ENCODE measurements at regions not wholly inside any gene's neighbourhood (a gene's known extent, or its start where the extent isn't known, plus 50 kb on each side); places are given as distances from the start of the nearest gene placed in this dataset.

DNA sequence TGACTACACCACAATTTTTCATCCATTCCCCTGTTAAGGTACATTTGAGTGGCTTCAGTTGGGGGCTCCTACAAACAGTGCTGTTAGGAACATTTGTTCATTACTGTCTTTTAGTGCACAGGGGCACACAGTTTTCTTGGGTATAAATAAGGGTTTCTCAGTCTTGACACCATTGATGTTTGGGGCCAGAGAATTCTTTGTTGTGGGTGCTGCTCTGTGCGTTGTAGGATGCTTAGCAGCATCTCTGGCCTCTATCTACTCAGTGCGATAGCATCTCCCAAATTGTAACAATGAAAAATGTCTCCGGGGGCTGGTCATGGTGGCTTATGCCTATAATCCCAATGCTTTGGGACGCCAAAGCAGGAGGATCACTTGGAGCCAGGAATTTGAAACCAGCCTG lies 153.0 kb upstream of the MYL2 start (continued):
- TF ChIP-seq ZNF462 (CRISPR knock-in tag; IDR thresholded peaks at IDR 0.05): no peak
- TF ChIP-seq EZH2phosphoT487 (IDR thresholded peaks at IDR 0.05; ENCODE audit: unreplicated experiment): no peak
- no peak for TF ChIP-seq ETS1 (IDR thresholded peaks at IDR 0.05)
- TF ChIP-seq ZNF114 (CRISPR knock-in tag; IDR thresholded peaks at IDR 0.05): no peak
- no peak for TF ChIP-seq CREB1 (CRISPR knock-in tag; IDR thresholded peaks at IDR 0.05; ENCODE audit: low read depth)

- Histone ChIP-seq H3K4me3 (no peak overlapping the region), H3K36me3 (ENCODE audit: insufficient read depth) (no peaks in the 10 kb centered on the region), H3K4me1 (ENCODE audit: insufficient read depth) (peaks cover 10% of the 10 kb centered on the region), H3K27ac (ENCODE audit: low read depth) (no peak overlapping the region), H2AFZ (no peak overlapping the region), H3K27me3 (ENCODE audit: insufficient read depth) (no peaks in the 10 kb centered on the region), H3K9me2 (ENCODE audit: insufficient read depth) (no peaks in the 10 kb centered on the region), H4K20me1 (replicated peaks; ENCODE audit: insufficient read depth) (peaks cover 10% of the 10 kb centered on the region), H3F3A (replicated peaks; ENCODE audit: low read depth) (0 out of 2 replicates have a peak, but pooled peaks cover 6% of the 10 kb centered on the region), H3K4me2 (no peak overlapping the region), H3K79me2 (replicated peaks; ENCODE audit: insufficient read depth) (peaks cover 19% of the 10 kb centered on the region)
- peaks cover 6% of the 10 kb centered on the region for H3K27me3 Mint-ChIP-seq (ENCODE audit: insufficient read depth, low read depth, poor library complexity)
- ATAC-seq: peak; percentile 80
- H3K36me3 Mint-ChIP-seq (ENCODE audit: low read depth): no peaks in the 10 kb centered on the region
- H3K4me1 Mint-ChIP-seq: peaks cover 37% of the 10 kb centered on the region
- peak overlapping the region; percentile 57 for H3K27ac Mint-ChIP-seq
- no peaks in the 10 kb centered on the region for H3K9me3 Mint-ChIP-seq
- peak; percentile 44 for DNase-seq (ENCODE audit: low spot score)
- H3K4me3 Mint-ChIP-seq: no peak overlapping the region
- TF ChIP-seq ETS1 (IDR thresholded peaks at IDR 0.05): no peak
- TF ChIP-seq, protein P1, sequence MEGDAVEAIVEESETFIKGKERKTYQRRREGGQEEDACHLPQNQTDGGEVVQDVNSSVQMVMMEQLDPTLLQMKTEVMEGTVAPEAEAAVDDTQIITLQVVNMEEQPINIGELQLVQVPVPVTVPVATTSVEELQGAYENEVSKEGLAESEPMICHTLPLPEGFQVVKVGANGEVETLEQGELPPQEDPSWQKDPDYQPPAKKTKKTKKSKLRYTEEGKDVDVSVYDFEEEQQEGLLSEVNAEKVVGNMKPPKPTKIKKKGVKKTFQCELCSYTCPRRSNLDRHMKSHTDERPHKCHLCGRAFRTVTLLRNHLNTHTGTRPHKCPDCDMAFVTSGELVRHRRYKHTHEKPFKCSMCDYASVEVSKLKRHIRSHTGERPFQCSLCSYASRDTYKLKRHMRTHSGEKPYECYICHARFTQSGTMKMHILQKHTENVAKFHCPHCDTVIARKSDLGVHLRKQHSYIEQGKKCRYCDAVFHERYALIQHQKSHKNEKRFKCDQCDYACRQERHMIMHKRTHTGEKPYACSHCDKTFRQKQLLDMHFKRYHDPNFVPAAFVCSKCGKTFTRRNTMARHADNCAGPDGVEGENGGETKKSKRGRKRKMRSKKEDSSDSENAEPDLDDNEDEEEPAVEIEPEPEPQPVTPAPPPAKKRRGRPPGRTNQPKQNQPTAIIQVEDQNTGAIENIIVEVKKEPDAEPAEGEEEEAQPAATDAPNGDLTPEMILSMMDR (conservative IDR thresholded peaks at IDR 0.05; ENCODE audit: low read depth in 2 of 2): no peak
- TF ChIP-seq NANOG (IDR thresholded peaks at IDR 0.05; ENCODE audit: borderline replicate concordance): no peak
These were observed 151.9 kb upstream of the MYL2 start for GRCh38 chr12:111072299-111072698.
